IMR-90 (cell line): ENCODE measurements at regions not wholly inside any gene's neighbourhood (a gene's known extent, or its start where the extent isn't known, plus 50 kb on each side); places are given as distances from the start of the nearest gene placed in this dataset.

Experiments used
- ATAC-seq: fragments of 200-7000 bp; cut with Tn5 transposase; 2 replicates; pipeline ENCODE4 v1.9.1; 2020; ENCODE audit warnings: low read depth, mild to moderate bottlenecking, moderate library complexity
- BruUV-seq: library from RNA; stranded (reverse); fragments of 400-500 nt; replicated peaks from 2 replicates; lab custom pipeline; 2021; lab: Mats Ljungman, UMichigan
- CTCF ChIA-PET: fragments of 300-600 bp; formaldehyde crosslinking; extraction: SDS; loops from one replicate; lab custom pipeline; 2021; ENCODE audit warnings: antibody characterized with exemption; lab: Yijun Ruan, JAX
- POLR2A ChIA-PET: fragments of 300-600 bp; sonication (Branson Sonifier 250); formaldehyde crosslinking; loops from one replicate; lab custom pipeline; 2022; ENCODE audit warnings: antibody characterized with exemption; ENCODE audit not compliant: unreplicated experiment; lab: Charles Lee
- DNase-seq: peaks from one replicate; pipeline ENCODE4 v3.0.0; 2013
- H2AFZ ChIP-seq: replicated peaks from 2 replicates; pipeline ENCODE3; 2013; ENCODE audit warnings: low read length, mild to moderate bottlenecking; ENCODE audit not compliant: poor library complexity
- H2AK5ac ChIP-seq: 2 replicates; pipeline ENCODE4 v1.6.1; 2013; ENCODE audit warnings: low read depth, low read length, inconsistent platforms
- H2AK9ac ChIP-seq: replicated peaks from 2 replicates; pipeline ENCODE3; 2013; ENCODE audit warnings: mild to moderate bottlenecking, low read depth, low read length, moderate library complexity; ENCODE audit not compliant: poor library complexity
- H2BK120ac ChIP-seq: 2 replicates; pipeline ENCODE4 v1.6.1; 2013; ENCODE audit warnings: low read depth, low read length, inconsistent platforms
- H2BK15ac ChIP-seq: 3 replicates; pipeline ENCODE4 v1.6.1; 2013; ENCODE audit warnings: low read depth, low read length, inconsistent platforms
- H2BK20ac ChIP-seq: 2 replicates; pipeline ENCODE4 v1.6.1; 2013; ENCODE audit warnings: low read depth, mild to moderate bottlenecking, inconsistent platforms, low read length, moderate library complexity
- H2BK5ac ChIP-seq: 2 replicates; pipeline ENCODE4 v1.6.1; 2013; ENCODE audit warnings: mild to moderate bottlenecking, low read depth, low read length, inconsistent platforms; ENCODE audit not compliant: poor library complexity, severe bottlenecking
- H3K14ac ChIP-seq: replicated peaks from 2 replicates; pipeline ENCODE4 v1.6.1; 2013; ENCODE audit warnings: low read depth, low read length, inconsistent platforms
- H3K18ac ChIP-seq: 2 replicates; pipeline ENCODE4 v1.6.1; 2013; ENCODE audit warnings: low read depth, low read length, control low read depth
- H3K23ac ChIP-seq: 2 replicates; pipeline ENCODE4 v1.6.1; 2013; ENCODE audit warnings: low read depth, low read length, inconsistent platforms
- H3K27ac ChIP-seq: 2 replicates; pipeline ENCODE4 v1.5.1; 2013; ENCODE audit warnings: mild to moderate bottlenecking, control low read depth, low read length; ENCODE audit not compliant: insufficient read depth
- H3K27me3 ChIP-seq: 2 replicates; pipeline ENCODE4 v1.6.1; 2013; ENCODE audit warnings: low read length; ENCODE audit not compliant: control insufficient read depth, insufficient read depth
- H3K36me3 ChIP-seq: 2 replicates; pipeline ENCODE4 v1.6.1; 2013; ENCODE audit warnings: low read length, mixed read lengths; ENCODE audit not compliant: control insufficient read depth, insufficient read depth
- H3K4ac ChIP-seq: 2 replicates; pipeline ENCODE4 v1.6.1; 2013; ENCODE audit warnings: low read depth, low read length, inconsistent platforms
- H3K4me1 ChIP-seq: 2 replicates; pipeline ENCODE4 v1.6.1; 2013; ENCODE audit warnings: low read length, mixed read lengths; ENCODE audit not compliant: control insufficient read depth, insufficient read depth
- H3K4me2 ChIP-seq: 2 replicates; pipeline ENCODE4 v1.6.1; 2013; ENCODE audit warnings: low read depth, mild to moderate bottlenecking, control low read depth, low read length, moderate library complexity
- H3K4me3 ChIP-seq: 2 replicates; pipeline ENCODE4 v1.5.1; 2013; ENCODE audit warnings: low read depth, mild to moderate bottlenecking, control low read depth, low read length, moderate library complexity; ENCODE audit not compliant: insufficient read depth
- H3K56ac ChIP-seq: 2 replicates; pipeline ENCODE4 v1.6.1; 2013; ENCODE audit warnings: low read length, inconsistent platforms; ENCODE audit not compliant: insufficient read depth; ENCODE audit errors: extremely low read depth
- H3K79me1 ChIP-seq, 2 experiments: 2 replicates each; pipeline ENCODE4 v1.6.1; 2013; ENCODE audit warnings: low read length in 2 of 2, inconsistent platforms in 1 of 2, low read depth in 1 of 2
- H3K9ac ChIP-seq: 2 replicates; pipeline ENCODE4 v1.6.1; 2013; ENCODE audit warnings: low read depth, low read length, control low read depth
- H3K9me1 ChIP-seq: 2 replicates; pipeline ENCODE4 v1.6.1; 2013; ENCODE audit warnings: low read length, inconsistent platforms; ENCODE audit not compliant: insufficient read depth
- H3K9me3 ChIP-seq: 2 replicates; pipeline ENCODE4 v1.6.1; 2013; ENCODE audit warnings: low read length; ENCODE audit not compliant: control insufficient read depth, insufficient read depth
- H4K20me1 ChIP-seq: 2 replicates; pipeline ENCODE4 v1.6.1; 2013; ENCODE audit warnings: low read length, inconsistent platforms; ENCODE audit not compliant: insufficient read depth
- H4K5ac ChIP-seq: 2 replicates; pipeline ENCODE4 v1.6.1; 2013; ENCODE audit warnings: mild to moderate bottlenecking, low read depth, low read length, control low read depth
- H4K8ac ChIP-seq, 2 experiments: 2 replicates each; pipeline ENCODE4 v1.6.1; 2013; ENCODE audit warnings: low read depth in 2 of 2, low read length in 2 of 2, control low read depth in 1 of 2, inconsistent platforms in 1 of 2
- H4K91ac ChIP-seq: 2 replicates; pipeline ENCODE4 v1.6.1; 2013; ENCODE audit warnings: low read depth, low read length, inconsistent platforms; ENCODE audit not compliant: insufficient read depth
- BHLHE40 ChIP-seq: fragments of 150-350 bp; IDR thresholded peaks from 2 replicates; pipeline ENCODE4 v1.6.1; 2016; ENCODE audit warnings: mild to moderate bottlenecking, low read depth, low read length
- CHD1 ChIP-seq: IDR thresholded peaks from 2 replicates; pipeline ENCODE4 v1.6.1; 2012; ENCODE audit warnings: low read depth, low read length, improper control_type of control experiment
- ELK1 ChIP-seq: fragments of 150-350 bp; IDR thresholded peaks from 2 replicates; pipeline ENCODE4 v1.6.1; 2016; ENCODE audit warnings: low read depth, mild to moderate bottlenecking, low read length, moderate library complexity, borderline replicate concordance
- FOS ChIP-seq: fragments of 150-350 bp; IDR thresholded peaks from 2 replicates; pipeline ENCODE4 v1.6.1; 2016; ENCODE audit warnings: low read depth, low read length
- MAZ ChIP-seq: IDR thresholded peaks from 2 replicates; pipeline ENCODE4 v1.6.1; 2012; ENCODE audit warnings: low read depth, mild to moderate bottlenecking, low read length, improper control_type of control experiment, moderate library complexity, borderline replicate concordance
- NFE2L2 ChIP-seq: fragments of 150-350 bp; IDR thresholded peaks from 2 replicates; pipeline ENCODE4 v1.6.1; 2016; ENCODE audit warnings: low read depth, mild to moderate bottlenecking, low read length
- POLR2A ChIP-seq: IDR thresholded peaks from 2 replicates; pipeline ENCODE4 v1.6.1; 2012; ENCODE audit warnings: mild to moderate bottlenecking, low read depth, low read length
- RAD21 ChIP-seq: IDR thresholded peaks from 2 replicates; pipeline ENCODE4 v1.6.1; 2012; ENCODE audit warnings: low read length, improper control_type of control experiment
- RCOR1 ChIP-seq: IDR thresholded peaks from 2 replicates; pipeline ENCODE4 v1.6.1; 2012; ENCODE audit warnings: mild to moderate bottlenecking, low read length, improper control_type of control experiment; ENCODE audit not compliant: insufficient replicate concordance
- RFX5 ChIP-seq: IDR thresholded peaks from 2 replicates; pipeline ENCODE4 v1.8.0; 2012; ENCODE audit warnings: low read depth, mild to moderate bottlenecking, low read length, moderate library complexity
- SMC3 ChIP-seq: fragments of 150-350 bp; IDR thresholded peaks from 2 replicates; pipeline ENCODE4 v1.6.1; 2016; ENCODE audit warnings: low read depth, mild to moderate bottlenecking, antibody characterized with exemption, low read length, moderate library complexity
- USF2 ChIP-seq: fragments of 150-350 bp; IDR thresholded peaks from 2 replicates; pipeline ENCODE4 v1.6.1; 2017; ENCODE audit warnings: mild to moderate bottlenecking, antibody characterized with exemption, low read length, low read depth
- WGBS, 2 experiments: methylation state at CpG; one replicate each; pipeline versions ENCODE4 v1.1.5 to v1.1.7; 2013; ENCODE audit warnings: missing lambda C conversion rate in 2 of 2; ENCODE audit not compliant: insufficient read length in 1 of 2; ENCODE audit errors: extremely low coverage in 2 of 2; 5-methylcytosine and 5-hydroxymethylcytosine counted together
- dilution Hi-C: fragments of 300-500 bp; cut with HindIII; formaldehyde crosslinking; loops from one replicate; pipeline ENCODE4 v1.14.3; 2018; ENCODE audit warnings: low sequenced_read_pairs; ENCODE audit not compliant: unreplicated experiment
- in situ Hi-C: fragments of 300-500 bp; cut with MboI; formaldehyde crosslinking; loops from 3 replicates; pipeline ENCODE4 v1.14.3; 2019; ENCODE audit warnings: low sequenced_read_pairs, inconsistent platforms, mixed read lengths
- intact Hi-C: fragments of 100-400 bp; cut with micrococcal nuclease; formaldehyde crosslinking; loops from 2 replicates; pipeline ENCODE4 v1.10.0; 2022

GRCh38 chr2:49616800-49617199, 462.5 kb upstream of the FSHR start:
- Histone ChIP-seq H2AK9ac (no peak overlapping the region), H3K23ac (no peak overlapping the region), H3K18ac (no peak overlapping the region), H3K36me3 (no peaks in the 10 kb centered on the region), H3K4me2 (no peak overlapping the region), H2BK15ac (no peak overlapping the region), H2AFZ (no peak overlapping the region), H3K27me3 (no peaks in the 10 kb centered on the region), H4K20me1 (no peaks in the 10 kb centered on the region), H3K9ac (no peak overlapping the region), H3K4me3 (no peak overlapping the region), H3K4me1 (no peaks in the 10 kb centered on the region), H3K27ac (no peak overlapping the region), H2BK5ac (no peak overlapping the region), H3K4ac (no peak overlapping the region), H3K79me1 (no peaks in the 10 kb centered on the region), H4K91ac (no peak overlapping the region), H4K5ac (no peak overlapping the region), H3K9me1 (no peaks in the 10 kb centered on the region), H3K9me3 (peaks cover 3% of the 10 kb centered on the region), H3K56ac (no peak overlapping the region), H3K14ac (no peak overlapping the region), H2BK20ac (no peak overlapping the region), H4K8ac (no peak overlapping the region), H2BK120ac (no peak overlapping the region), H2AK5ac (no peak overlapping the region)
- ChIA-PET CTCF (no interaction called here), POLR2A (no interaction called here)
- no peak for ATAC-seq
- no peak for TF ChIP-seq MAZ
- no peak for TF ChIP-seq USF2
- no peak for TF ChIP-seq RCOR1
- no peak for TF ChIP-seq NFE2L2
- no peak for TF ChIP-seq FOS
- TF ChIP-seq BHLHE40: no peak
- TF ChIP-seq RAD21: no peak
- TF ChIP-seq POLR2A: no peak
- TF ChIP-seq CHD1: no peak
- no peak for TF ChIP-seq SMC3
- TF ChIP-seq RFX5: no peak
- no peak for TF ChIP-seq ELK1
- no TSS peak for BruUV-seq
- in situ Hi-C loops: no loop called here
- WGBS, 2 experiments: no CpG with 5 or more reads among the region's 2 CpGs
- dilution Hi-C loops: no loop called here
- DNase-seq: no peak
- intact Hi-C loops: no loop called here
